ENCODE measurements at regions not wholly inside any gene's neighbourhood (a gene's known extent, or its start where the extent isn't known, plus 50 kb on each side); places are given as distances from the start of the nearest gene placed in this dataset.

DNA sequence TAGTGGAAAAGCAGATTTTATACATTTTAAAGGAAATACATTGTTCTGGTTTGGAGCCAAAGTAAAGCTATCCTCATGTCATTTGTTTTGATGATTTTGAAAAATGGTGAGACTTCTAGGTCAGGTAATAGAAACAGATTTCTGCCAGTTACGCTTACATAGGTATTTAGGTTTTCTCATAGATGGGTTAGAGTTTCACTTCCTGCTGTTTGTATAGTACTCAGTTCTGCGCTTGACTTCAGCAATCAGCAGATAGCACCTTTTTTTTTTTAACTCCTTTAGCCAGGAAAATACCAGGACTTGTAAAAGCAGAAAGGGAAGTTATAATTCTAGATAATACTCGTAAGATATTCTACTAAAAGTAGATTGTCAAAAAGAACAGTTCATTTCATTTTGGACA is 209.8 kb upstream of the POM121L12 start:
- Mint-ChIP-seq H3K27ac (ENCODE audit: unreplicated experiment) (no peak overlapping the region), H3K4me3 (ENCODE audit: unreplicated experiment) (no peak overlapping the region), H3K36me3 (ENCODE audit: low read depth, unreplicated experiment) (no peaks in the 10 kb centered on the region), H3K27me3 (ENCODE audit: low read depth, unreplicated experiment) (no peaks in the 10 kb centered on the region), H3K9me3 (ENCODE audit: unreplicated experiment) (peaks cover 4% of the 10 kb centered on the region), H3K4me1 (ENCODE audit: low read depth, unreplicated experiment) (no peaks in the 10 kb centered on the region)
- Histone ChIP-seq H3K4me3 (ENCODE audit: insufficient read depth, low read depth, low read length) (no peak overlapping the region), H4K20me1 (ENCODE audit: insufficient read depth, low read length) (no peaks in the 10 kb centered on the region), H3K36me3 (ENCODE audit: insufficient read depth, low read length) (no peaks in the 10 kb centered on the region), H3K27me3 (ENCODE audit: insufficient read depth, low read length) (no peaks in the 10 kb centered on the region), H3K9me3 (ENCODE audit: insufficient read depth, low read depth, low read length) (peaks cover 8% of the 10 kb centered on the region), H3K27ac (ENCODE audit: low read depth, low read length) (no peak overlapping the region), H3K9ac (ENCODE audit: low read length) (no peak overlapping the region), H3K4me1 (ENCODE audit: insufficient read depth, low read length) (no peaks in the 10 kb centered on the region), H3K4me2 (ENCODE audit: low read length) (no peak overlapping the region), H3K79me2 (ENCODE audit: insufficient read depth, low read length) (no peaks in the 10 kb centered on the region), H2AFZ (ENCODE audit: low read depth, low read length) (no peak overlapping the region)
- TF ChIP-seq, protein P1, sequence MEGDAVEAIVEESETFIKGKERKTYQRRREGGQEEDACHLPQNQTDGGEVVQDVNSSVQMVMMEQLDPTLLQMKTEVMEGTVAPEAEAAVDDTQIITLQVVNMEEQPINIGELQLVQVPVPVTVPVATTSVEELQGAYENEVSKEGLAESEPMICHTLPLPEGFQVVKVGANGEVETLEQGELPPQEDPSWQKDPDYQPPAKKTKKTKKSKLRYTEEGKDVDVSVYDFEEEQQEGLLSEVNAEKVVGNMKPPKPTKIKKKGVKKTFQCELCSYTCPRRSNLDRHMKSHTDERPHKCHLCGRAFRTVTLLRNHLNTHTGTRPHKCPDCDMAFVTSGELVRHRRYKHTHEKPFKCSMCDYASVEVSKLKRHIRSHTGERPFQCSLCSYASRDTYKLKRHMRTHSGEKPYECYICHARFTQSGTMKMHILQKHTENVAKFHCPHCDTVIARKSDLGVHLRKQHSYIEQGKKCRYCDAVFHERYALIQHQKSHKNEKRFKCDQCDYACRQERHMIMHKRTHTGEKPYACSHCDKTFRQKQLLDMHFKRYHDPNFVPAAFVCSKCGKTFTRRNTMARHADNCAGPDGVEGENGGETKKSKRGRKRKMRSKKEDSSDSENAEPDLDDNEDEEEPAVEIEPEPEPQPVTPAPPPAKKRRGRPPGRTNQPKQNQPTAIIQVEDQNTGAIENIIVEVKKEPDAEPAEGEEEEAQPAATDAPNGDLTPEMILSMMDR (IDR thresholded peaks at IDR 0.05; ENCODE audit: insufficient read depth, low read depth, low read length) = no peak
- no peak for TF ChIP-seq EZH2 (IDR thresholded peaks at IDR 0.05; ENCODE audit: insufficient read depth, low read length)
- FAIRE-seq (no peak), DNase-seq (ENCODE audit: low read depth) (no peak)

DNA sequence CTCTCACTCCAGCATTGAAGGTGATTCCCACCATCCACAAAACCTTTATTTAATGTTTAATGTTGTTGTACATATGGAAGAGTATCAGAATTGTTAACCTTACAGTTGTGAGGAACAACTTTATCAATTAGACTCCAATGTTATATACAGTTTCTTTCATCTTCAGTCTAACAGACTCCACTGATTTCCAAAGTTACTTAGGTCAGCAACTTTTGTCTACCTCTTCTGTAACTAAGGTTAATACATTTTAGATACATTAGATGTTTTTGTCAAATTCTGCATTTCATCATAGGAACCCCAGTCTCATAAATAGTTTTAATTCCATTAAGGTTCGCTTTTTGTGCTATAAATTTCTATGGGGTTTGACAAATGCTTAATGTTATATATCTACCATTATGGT is 223.9 kb upstream of the POM121L12 start:
- H3K4me1 Mint-ChIP-seq (ENCODE audit: low read depth, unreplicated experiment) = no peaks in the 10 kb centered on the region
- no peaks in the 10 kb centered on the region for H3K4me1 ChIP-seq (ENCODE audit: insufficient read depth, low read length)
- DNase-seq (ENCODE audit: low read depth) = no peak
- H3K4me3 ChIP-seq (ENCODE audit: insufficient read depth, low read depth, low read length) = no peak overlapping the region
- H4K20me1 ChIP-seq (ENCODE audit: insufficient read depth, low read length) = no peaks in the 10 kb centered on the region
- H3K4me3 Mint-ChIP-seq (ENCODE audit: unreplicated experiment) = no peak overlapping the region
- H3K4me2 ChIP-seq (ENCODE audit: low read length) = no peak overlapping the region
- TF ChIP-seq, protein P1 (IDR thresholded peaks at IDR 0.05; ENCODE audit: insufficient read depth, low read depth, low read length) = no peak
- no peak for TF ChIP-seq EZH2 (IDR thresholded peaks at IDR 0.05; ENCODE audit: insufficient read depth, low read length)
- no peak overlapping the region for H2AFZ ChIP-seq (ENCODE audit: low read depth, low read length)
- no peaks in the 10 kb centered on the region for H3K27me3 ChIP-seq (ENCODE audit: insufficient read depth, low read length)
- H3K9me3 ChIP-seq (ENCODE audit: insufficient read depth, low read depth, low read length) = no peaks in the 10 kb centered on the region
- no peak overlapping the region for H3K27ac ChIP-seq (ENCODE audit: low read depth, low read length)
- no peaks in the 10 kb centered on the region for H3K9me3 Mint-ChIP-seq (ENCODE audit: unreplicated experiment)
- no peak for FAIRE-seq
- H3K9ac ChIP-seq (ENCODE audit: low read length) = no peak overlapping the region
- no peak overlapping the region for H3K27ac Mint-ChIP-seq (ENCODE audit: unreplicated experiment)
- H3K79me2 ChIP-seq (ENCODE audit: insufficient read depth, low read length) = no peaks in the 10 kb centered on the region
- H3K36me3 ChIP-seq (ENCODE audit: insufficient read depth, low read length) = no peaks in the 10 kb centered on the region
- no peaks in the 10 kb centered on the region for H3K27me3 Mint-ChIP-seq (ENCODE audit: low read depth, unreplicated experiment)
- no peaks in the 10 kb centered on the region for H3K36me3 Mint-ChIP-seq (ENCODE audit: low read depth, unreplicated experiment)

DNA sequence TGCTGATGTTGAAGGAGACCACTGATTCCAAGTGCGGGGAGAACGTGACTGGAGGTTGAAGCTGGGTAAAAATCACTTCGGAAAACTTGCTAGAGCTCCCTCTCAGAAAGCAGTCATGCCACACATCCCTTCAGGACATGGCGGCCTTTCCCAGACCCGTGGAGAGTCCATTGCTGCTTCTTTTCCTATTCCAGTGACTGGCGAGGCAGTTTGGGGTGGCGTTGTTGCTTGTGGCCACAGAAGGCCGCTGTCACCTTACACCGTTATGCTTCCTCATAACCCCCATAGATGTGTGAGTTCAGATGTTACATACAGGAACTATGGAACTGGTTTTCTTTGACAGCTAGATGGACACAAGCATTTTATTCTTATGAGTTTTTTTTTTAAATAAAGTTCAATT is 235.6 kb upstream of the POM121L12 start:
- DNase-seq (ENCODE audit: low read depth) = no peak
- Mint-ChIP-seq H3K4me1 (ENCODE audit: low read depth, unreplicated experiment) (peaks cover 7% of the 10 kb centered on the region), H3K36me3 (ENCODE audit: low read depth, unreplicated experiment) (no peaks in the 10 kb centered on the region), H3K27ac (ENCODE audit: unreplicated experiment) (no peak overlapping the region), H3K4me3 (ENCODE audit: unreplicated experiment) (no peak overlapping the region), H3K9me3 (ENCODE audit: unreplicated experiment) (no peaks in the 10 kb centered on the region), H3K27me3 (ENCODE audit: low read depth, unreplicated experiment) (no peaks in the 10 kb centered on the region)
- Histone ChIP-seq H3K27ac (ENCODE audit: low read depth, low read length) (no peak overlapping the region), H3K4me2 (ENCODE audit: low read length) (no peak overlapping the region), H3K4me1 (ENCODE audit: insufficient read depth, low read length) (no peaks in the 10 kb centered on the region), H2AFZ (ENCODE audit: low read depth, low read length) (no peak overlapping the region), H3K79me2 (ENCODE audit: insufficient read depth, low read length) (no peaks in the 10 kb centered on the region), H3K9ac (ENCODE audit: low read length) (no peak overlapping the region), H3K4me3 (ENCODE audit: insufficient read depth, low read depth, low read length) (no peak overlapping the region), H4K20me1 (ENCODE audit: insufficient read depth, low read length) (no peaks in the 10 kb centered on the region), H3K9me3 (ENCODE audit: insufficient read depth, low read depth, low read length) (no peaks in the 10 kb centered on the region), H3K36me3 (ENCODE audit: insufficient read depth, low read length) (no peaks in the 10 kb centered on the region), H3K27me3 (ENCODE audit: insufficient read depth, low read length) (no peaks in the 10 kb centered on the region)
- TF ChIP-seq EZH2 (IDR thresholded peaks at IDR 0.05; ENCODE audit: insufficient read depth, low read length) = no peak
- TF ChIP-seq, protein P1 (IDR thresholded peaks at IDR 0.05; ENCODE audit: insufficient read depth, low read depth, low read length) = no peak
- no peak for FAIRE-seq

Measured in astrocyte (in vitro differentiated cells and primary cell).